ENCODE measurements at regions not wholly inside any gene's neighbourhood (a gene's known extent, or its start where the extent isn't known, plus 50 kb on each side); places are given as distances from the start of the nearest gene placed in this dataset.

- TF ChIP-seq CTCF (IDR thresholded peaks at IDR 0.05 in 8 of 11, conservative IDR thresholded peaks at IDR 0.05 in 3 of 11): no peak
- TF ChIP-seq POLR2AphosphoS5 (IDR thresholded peaks at IDR 0.05): no peak
- TF ChIP-seq POLR2A (IDR thresholded peaks at IDR 0.05): no peak
Observed at GRCh38 chr1:232519186-232519585, 110.7 kb downstream of the SIPA1L2 start.
